ENCODE measurements at regions not wholly inside any gene's neighbourhood (a gene's known extent, or its start where the extent isn't known, plus 50 kb on each side); places are given as distances from the start of the nearest gene placed in this dataset.

DNA sequence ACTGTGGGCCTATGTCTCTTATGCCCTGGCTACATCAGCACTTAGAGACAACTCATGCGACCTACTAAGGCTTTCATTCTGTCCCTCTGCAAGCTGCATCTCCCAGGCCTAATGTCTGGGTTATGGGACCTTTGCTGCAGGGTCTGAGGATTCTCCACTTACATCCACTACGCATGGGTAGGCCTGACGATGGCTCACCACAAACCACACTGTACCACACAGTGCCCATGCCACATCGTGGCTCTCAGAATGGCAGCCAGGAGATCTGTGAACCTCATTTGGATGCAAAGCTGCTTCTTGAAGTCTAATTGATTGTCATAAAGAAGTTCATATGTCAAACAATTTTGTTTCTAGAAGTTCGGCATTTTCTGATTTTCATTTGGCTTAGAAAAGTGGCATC lies 84.6 kb upstream of the BEND4 start:
- TF ChIP-seq POLR2AphosphoS5 (IDR thresholded peaks at IDR 0.05; ENCODE audit: borderline replicate concordance, low read depth, low read length): no peak
- TF ChIP-seq EZH2 (IDR thresholded peaks at IDR 0.05): no peak

Data from SK-N-MC (cell line).